GM19372 (cell line): ENCODE measurements at regions not wholly inside any gene's neighbourhood (a gene's known extent, or its start where the extent isn't known, plus 50 kb on each side); places are given as distances from the start of the nearest gene placed in this dataset.
"Not testable (repeated sequence)": the region's sequence is repeated elsewhere in the genome, so short reads cannot be mapped to it uniquely, and the experiment has no call there.

Experiments
- ATAC-seq: cut with Tn5 transposase; IDR thresholded peaks from one replicate; pipeline ENCODE4 v1.9.1; 2021; ENCODE audit warnings: mild to moderate bottlenecking, low read depth, moderate library complexity; ENCODE audit not compliant: unreplicated experiment

DNA sequence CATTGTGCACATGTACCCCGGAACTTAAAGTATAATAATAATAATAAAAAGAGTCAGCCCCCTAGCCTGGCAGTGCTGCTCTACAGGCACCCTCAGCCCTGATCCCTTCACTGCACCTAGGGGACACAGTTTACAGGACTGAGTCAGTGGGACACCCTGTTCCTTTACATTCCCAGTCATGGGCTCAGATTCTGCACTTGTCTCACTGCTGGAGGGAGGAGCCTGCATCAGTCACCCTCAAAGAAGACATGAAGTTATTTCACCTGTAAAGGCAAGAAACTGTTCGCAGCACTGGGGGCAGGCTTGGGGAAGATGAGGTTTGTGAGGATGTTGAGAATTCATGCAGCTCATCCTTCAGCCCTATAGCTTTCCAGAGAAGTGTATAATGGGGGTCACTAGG, 50.7 kb upstream of the VPREB1 start:
- ATAC-seq: no peak

DNA sequence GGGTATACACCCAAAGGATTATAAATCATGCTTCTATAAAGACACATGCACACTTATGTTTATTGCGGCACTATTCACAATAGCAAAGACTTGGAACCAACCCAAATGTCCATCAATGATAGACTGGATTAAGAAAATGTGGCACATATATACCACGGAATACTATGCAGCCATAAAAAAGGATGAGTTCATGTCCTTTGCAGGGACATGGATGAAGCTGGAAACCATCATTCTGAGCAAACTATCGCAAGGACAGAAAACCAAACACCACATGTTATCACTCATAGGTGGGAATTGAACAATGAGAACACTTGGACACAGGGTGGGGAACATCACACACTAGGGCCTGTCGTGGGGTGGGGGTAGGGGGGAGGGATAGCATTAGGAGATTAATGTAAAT, 51.1 kb upstream of the VPREB1 start:
- not testable (repeated sequence) for ATAC-seq

DNA sequence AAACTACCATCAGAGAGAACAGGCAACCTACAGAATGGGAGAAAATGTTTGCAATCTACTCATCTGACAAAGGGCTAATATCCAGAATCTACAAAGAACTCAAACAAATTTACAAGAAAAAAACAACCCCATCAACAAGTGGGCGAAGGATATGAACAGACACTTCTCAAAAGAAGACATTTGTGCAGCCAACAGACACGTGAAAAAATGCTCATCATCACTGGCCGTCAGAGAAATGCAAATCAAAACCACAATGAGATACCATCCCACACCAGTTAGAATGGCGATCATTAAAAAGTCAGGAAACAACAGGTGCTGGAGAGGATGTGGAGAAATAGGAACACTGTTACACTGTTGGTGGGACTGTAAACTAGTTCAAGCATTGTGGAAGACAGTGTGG, 51.6 kb upstream of the VPREB1 start:
- ATAC-seq: not testable (repeated sequence)

DNA sequence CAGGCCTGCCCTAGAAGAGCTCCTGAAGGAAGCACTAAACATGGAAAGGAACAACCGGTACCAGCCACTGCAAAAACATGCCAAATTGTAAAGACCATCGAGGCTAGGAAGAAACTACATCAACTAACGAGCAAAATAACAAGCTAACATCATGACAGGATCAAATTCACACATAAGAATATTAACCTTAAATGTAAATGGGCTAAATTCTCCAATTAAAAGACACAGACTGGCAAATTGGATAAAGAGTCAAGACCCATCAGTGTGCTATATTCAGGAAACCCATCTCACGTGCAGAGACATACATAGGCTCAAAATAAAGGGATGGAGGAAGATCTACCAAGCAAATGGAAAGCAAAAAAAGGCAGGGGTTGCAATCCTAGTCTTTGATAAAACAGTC, 54.8 kb upstream of the VPREB1 start:
- not testable (repeated sequence) for ATAC-seq

DNA sequence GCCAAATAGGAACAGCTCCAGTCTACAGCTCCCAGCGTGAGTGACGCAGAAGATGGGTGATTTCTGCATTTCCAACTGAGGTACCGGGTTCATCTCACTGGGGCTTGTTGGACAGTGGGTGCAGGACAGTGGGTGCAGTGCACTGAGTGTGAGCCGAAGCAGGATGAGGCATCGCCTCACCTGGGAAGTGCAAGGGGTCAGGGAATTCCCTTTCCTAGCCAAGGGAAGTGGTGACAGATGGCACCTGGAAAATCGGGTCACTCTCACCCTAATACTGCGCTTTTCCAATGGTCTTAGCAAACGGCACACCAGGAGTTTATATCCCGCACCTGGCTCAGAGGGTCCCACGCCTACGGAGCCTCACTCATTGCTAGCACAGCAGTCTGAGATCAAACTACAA, 56.7 kb upstream of the VPREB1 start:
- not testable (repeated sequence) for ATAC-seq

DNA sequence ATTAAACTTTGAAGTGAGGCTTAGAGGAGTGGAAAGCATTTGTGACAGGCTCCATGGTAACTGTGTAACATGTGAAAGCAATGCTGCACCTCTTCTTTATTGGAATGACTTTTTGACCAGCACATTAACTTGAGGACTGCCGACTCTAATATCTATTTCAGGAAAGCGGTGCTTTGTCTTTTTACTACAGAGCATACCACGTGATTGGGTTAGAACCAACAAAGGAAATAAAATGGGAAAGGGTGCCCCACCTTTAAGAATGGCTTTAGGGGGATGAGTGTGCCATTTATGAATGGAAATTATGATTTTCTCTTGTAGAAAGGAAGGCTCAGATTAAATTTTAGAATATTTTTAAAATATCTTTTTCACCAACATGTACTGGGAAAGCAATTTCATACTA, 57.3 kb upstream of the VPREB1 start:
- ATAC-seq: no peak

DNA sequence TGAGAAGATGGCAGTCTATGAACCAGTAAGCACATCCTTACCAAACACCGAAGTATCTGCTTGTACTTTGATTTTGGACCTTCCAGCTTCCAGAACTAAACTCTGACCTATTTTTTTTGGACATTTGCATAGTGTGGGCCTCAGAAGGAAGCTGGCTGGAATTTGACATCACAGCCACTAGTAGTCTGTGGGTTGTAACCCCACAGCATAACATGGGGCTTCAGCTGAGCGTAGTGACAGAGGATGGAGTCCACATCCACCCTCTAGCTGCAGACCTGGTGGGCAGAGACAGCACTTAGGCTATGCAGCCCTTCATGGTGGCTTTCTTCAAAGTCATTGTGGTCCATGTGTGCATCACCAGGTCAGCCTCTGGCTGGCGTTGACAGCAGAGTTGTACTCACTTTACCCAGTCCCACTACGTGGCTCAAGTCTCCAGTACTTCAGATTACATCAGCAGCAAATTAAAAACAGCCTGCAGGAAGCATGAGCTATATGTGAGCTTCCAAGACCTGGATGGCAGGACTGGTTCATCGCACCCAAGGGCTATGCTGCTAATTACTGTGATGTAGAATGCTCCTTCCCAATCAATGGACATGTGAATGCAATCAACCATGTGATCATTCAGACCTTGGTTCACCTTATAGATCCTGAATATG, 58.6 kb upstream of the VPREB1 start:
- ATAC-seq: no peak

DNA sequence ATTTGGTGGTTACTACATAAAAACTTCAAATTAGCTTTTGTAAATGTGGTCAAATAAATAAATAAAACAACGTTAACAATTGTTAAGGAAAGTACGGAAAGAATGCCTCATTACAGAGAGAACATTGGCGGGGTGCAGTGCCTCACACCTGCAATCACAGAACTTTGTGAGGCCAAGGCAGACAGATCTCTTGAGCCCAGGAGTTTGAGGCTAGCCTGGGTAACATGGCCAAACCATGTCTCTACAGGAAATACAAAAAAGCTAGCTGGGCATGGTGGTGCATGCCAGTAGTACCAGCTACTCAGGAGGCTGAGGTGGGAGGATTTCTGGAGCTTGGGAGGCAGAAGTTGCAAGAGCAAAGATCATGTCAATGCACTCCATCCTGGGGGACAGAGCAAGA, 59.4 kb upstream of the VPREB1 start:
- ATAC-seq: no peak

DNA sequence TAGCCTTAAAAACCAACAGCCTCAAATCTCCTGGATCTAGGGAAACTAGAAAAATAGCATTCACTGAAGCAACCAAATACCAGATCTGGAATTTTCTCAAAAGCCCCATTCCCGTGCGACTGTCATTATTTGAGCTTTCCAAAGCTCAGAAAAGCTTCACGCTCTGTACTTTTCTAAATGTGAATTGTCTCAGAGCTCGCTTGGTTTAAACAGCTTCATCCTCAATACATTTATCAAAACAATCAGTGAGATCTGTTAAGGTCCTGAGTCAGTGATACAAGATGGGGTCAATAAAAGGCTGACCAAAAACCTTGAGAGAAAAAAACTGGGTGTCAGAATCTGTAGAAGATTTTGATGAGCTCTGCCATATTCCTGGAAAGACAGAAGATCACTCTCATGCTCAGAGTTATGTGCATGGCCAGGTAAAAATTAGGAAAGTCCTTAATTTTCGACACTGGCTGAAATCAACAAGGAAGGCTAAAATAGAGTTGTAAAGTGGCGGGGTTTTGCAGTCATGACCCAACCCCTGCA, 60.2 kb upstream of the VPREB1 start:
- ATAC-seq: no peak

DNA sequence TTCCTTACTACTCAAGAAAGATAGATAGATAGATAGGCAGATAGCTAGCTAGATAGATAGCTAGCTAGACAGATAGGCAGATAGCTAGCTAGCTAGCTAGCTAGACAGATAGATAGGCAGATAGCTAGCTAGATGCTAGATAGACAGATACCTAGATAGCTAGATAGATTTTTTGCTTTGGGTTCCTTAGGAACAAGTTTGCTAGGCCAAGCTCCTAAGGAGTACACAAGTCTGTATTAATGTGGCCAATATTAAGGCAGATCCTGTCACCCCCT, 61.7 kb upstream of the VPREB1 start:
- no peak for ATAC-seq

DNA sequence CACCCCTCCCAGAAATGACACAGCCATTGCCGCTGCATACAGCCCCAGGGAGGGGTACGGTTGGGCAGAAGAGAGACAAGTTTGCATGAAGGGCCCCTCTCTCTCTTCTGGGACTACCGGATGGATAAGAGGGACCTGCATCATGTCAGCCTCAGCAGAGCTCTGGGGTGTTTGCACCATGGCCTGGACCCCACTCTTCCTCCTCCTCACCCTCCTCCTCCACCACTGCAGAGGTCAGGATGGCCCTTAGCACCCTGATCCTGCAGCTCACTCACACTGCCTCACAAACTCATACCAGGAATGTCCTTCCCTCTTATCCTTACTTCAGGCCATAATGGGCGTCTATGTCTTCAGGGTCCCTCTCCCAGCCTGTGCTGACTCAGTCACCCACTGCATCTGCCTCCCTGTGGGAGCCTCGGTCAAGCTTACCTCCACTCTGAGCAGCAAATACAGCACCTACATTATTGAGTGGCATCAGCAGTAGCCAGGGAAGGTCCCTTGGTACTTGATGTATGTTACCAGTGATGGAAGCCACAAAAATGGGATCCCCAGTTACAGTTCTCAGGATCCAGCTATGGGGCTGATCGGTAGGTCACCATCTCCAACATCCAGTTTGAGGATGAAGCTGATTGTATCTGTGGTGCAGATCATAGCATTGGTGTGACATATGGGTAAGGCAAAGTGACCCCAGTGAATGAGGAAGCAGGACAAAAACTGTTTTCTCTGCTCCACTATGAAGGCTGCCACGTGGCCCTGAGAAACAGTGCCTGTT, 62.2 kb upstream of the VPREB1 start:
- no peak for ATAC-seq

DNA sequence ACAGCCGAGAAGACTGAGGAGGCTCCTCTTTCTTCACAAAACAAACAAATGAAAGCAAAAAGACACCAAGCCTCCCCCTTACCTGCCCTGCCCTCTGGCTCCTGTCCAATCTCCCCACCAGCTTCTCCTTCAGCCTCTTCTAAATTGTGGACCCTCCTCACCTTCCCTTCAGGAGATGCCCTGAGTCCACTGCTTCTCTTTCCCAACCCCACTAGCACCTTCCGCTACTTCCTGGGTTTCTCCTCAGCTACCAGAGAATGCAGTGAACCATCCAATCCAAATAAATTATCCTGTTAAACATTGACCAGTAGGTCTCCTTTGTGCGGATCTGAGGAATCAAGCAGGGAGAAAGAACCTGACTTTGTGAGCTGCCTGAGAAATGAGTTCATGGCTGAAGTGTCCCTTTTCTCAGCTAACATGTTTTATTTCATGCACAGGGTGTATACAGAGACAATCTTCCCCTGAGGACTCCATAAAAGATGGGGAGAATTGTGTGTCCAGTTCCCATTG, 63.2 kb upstream of the VPREB1 start:
- no peak for ATAC-seq

DNA sequence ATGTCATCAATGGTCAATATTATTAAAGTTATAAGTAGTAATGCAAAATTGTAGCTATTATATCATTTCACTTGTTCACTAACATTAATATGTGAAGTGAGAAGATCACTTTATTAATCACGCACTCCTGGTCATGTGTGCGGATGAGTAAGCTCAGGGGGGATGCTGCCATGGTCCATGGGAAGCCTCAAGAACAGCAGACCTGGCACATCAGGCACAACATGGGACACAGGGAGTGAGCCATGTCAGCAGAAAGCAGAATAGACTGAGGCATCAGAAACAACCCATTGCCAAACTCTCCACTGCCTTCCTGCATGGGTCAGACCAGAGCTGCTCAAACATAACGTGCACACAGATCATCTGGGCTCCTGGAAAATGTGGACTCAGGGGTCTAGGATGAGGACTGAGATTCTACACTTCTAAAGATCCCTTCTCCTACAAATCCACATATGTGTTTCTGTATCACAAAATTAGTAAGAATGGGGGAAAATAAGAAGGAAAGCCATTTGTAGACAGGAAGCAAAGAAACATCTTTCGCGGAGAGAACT, 63.8 kb upstream of the VPREB1 start:
- ATAC-seq: no peak

DNA sequence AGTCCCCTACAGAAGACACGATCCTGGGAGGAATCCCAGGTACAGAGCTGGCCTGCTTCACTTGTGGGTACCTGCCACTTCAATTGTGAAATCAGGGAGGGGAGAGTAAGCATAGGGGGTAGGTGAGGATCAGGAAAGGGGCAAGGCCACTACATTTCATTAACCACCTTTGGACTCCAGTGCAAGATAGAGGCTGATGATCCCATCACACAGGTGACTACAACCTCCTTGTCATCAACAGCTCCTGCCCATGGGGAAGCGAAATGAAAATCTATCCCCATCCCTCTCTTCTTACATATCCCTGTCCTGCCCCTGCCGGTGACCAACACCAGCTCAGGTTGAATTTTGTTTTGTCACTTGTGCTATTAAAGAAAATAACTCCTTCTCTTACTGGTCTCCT, 64.7 kb upstream of the VPREB1 start:
- no peak for ATAC-seq

DNA sequence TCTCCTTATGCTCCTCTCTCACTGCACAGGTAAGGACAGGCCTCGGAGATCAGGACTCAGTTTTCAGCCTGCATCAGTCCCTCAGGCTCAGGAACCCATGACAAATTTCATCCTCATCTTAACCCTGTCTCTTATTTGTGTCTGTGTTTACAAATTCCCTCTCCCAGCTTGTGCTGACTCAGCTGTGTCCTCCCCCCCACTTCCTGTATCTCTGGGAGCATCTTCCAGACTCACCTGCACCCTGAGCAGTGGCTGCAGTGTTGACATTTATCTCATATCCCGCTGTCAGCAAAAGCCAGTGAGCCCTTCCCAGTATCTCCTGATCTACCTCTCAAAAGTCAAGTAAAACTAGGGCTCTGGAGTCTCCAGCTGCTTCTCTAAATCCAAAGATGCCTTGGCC, 65.6 kb upstream of the VPREB1 start:
- no peak for ATAC-seq

DNA sequence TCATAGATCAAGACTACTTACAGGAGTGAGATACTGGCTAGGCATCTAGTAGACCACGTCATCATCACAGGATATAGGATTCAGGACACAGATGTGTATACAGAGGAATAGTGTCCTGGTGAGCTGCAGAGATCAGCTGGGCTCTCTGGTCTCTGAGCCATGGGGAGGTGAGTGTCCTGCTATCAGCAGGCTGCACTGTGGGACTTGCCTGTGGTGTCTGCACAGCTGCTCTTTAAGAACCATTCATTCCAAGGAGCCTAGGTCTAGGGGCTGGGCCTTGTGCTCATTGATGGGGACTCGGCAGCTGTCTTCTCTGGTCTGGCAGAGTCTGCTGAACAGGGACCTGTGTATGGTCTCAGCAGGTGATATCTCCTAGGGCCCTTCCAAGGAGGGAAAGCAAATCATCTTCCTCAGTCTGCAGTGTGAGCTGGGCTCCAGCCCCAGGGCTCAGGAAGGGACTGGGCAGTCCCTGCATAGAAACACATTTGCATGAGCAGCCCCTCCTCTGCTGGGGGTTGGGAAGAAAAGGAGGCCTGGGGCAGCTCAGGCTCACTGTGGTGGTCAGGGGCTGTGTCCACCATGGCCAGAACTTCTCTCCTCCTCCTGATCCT, 66.1 kb upstream of the VPREB1 start:
- ATAC-seq: no peak

DNA sequence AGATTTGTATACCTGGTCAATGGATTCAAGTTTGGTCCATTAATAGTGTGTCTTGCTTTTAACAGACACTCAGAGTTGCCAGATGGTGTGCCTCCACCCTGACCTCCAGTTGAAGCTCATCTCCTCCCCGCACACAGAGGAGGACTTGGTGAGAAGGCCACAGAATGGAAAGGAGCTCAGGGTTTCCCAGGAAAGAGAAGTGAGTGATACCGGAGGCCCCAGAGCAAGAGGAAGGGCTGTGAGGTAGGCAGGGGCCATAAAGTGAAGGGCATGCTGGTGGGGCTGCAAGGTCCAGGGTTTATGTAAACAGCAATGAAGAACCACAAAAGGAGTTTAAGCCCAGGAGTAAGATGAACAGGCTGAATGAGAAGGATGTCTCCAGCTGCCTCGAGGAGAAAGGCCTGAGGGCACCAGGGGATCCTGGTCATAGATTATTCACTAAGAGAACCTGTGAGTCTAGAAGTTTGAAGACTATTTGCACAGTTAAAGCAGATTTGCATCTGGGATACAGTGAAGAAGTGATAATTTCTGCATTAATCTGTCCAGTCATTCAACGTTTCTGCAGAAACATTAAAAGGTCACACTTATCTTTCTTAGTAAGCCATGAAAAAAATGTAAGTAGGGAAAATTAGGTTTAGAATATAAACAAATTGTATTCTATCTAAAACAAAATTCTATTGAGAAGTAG, 67.5 kb upstream of the VPREB1 start:
- ATAC-seq: no peak

DNA sequence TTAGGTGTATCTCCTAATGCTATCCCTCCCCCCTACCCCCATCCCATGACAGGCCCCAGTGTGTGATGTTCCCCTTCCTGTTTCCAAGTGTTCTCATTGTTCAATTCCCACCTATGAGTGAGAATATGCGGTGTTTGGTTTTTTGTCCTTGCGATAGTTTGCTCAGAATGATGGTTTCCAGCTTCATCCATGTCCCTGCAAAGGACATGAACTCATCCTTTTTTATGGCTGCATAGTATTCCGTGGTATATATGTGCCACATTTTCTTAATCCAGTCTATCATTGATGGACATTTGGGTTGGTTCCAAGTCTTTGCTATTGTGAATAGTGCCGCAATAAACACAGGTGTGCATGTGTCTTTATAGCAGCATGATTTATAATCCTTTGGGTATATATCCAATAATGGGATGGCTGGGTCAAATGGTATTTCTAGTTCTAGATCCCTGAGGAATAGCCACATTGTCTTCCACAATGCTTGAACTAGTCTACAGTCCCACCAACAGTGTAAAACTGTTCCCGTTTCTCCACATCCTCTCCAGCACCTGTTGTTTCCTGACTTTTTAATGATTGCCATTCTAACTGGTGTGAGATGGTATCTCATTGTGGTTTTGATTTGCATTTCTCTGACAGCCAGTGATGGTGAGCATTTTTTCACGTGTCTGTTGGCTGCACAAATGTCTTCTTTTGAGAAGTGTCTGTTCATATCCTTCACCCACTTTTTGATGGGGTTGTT, 71.5 kb upstream of the VPREB1 start:
- not testable (repeated sequence) for ATAC-seq

DNA sequence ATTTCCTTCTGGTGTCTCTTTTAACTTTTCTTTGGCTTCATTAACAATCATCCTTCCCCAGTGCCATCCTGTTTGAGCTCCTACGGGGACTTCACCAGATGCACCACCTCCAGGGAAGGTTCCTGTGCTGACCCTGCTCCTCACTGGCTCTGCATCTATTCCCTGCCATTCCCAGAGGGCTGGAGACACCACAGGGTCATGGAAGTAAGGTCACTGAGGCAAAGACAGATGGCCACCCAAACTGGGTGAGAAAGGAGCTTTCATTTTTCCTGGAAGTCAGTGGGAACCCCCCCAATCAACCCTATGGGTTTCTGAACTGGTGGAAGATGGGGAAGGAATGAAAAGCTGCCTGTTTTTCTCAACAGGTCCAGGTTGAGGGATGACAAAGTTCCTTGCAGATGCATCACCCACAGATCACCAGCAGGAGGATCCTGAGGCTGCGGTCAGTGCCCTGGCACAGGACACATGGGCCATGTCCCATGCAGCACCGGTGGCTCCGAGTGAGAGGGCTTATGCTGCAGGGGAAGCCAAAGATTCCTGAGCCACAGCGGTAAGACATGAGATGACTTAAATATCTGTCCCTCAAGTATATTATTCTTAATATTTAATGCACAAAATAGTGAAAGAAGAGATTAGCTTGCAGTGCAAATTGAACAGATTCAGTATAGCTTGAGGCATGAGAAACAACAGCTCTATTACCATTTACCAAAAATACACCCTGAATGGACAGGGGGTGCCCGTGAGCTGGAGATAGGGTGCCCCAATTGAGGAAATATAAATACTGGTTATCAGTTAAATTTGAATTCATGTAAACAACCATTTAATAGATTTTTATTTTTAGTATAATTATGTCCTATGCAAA, 73.0 kb upstream of the VPREB1 start:
- ATAC-seq: no peak
